ENCODE measurements at regions not wholly inside any gene's neighbourhood (a gene's known extent, or its start where the extent isn't known, plus 50 kb on each side); places are given as distances from the start of the nearest gene placed in this dataset.

DNA sequence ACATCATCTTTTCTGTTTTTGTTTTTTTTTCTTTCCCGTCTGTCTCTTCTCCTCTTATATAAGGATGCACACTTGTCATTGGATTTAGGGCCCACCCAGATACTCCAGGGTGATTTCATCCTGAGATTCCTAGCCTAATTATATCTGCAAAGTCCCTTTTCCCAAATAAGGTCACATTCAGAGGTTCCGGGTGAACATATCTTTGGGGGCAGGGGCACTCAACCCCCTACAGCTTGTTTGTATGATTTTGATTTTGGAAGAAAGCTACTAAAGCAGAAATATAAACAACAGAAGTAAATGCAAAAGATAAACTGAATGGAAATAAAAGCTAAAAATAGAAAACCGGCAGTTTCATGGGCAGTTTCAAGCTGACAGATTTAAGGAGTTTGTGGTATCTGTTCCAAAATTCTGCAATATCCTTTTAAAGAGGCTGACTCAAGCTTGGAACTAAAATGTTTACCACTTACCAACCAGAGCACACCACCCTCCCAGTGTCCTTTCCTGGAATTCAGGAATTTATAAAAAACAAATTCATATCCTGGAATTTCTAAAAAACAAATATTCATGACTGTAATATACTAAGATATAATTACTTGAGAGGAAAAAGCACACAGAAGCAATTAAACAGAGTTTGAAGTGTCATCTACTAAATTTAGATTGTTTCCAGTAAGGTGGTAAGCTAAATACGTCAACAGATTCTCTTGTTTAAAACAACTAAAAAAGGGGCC is 100.0 kb upstream of the CARMIL1 start:
- no peak overlapping the region for H3K4me3 ChIP-seq (ENCODE audit: extremely low read depth, insufficient read depth, low read length, poor library complexity, severe bottlenecking)
- no peaks in the 10 kb centered on the region for H3K36me3 ChIP-seq (ENCODE audit: control insufficient read depth, insufficient read depth, low read length)
- H3K4me1 ChIP-seq (ENCODE audit: control insufficient read depth, insufficient read depth, low read length, poor library complexity, severe bottlenecking) = peaks cover 17% of the 10 kb centered on the region
- no peaks in the 10 kb centered on the region for H3K9me3 ChIP-seq (ENCODE audit: control insufficient read depth, low read length)
- WGBS, 2 experiments (ENCODE audit: insufficient coverage in 2 of 2) = 70 to 72% methylated on average over 2 of the region's 4 CpGs
- no peak overlapping the region for H3K27ac ChIP-seq (ENCODE audit: low read depth, low read length, severe bottlenecking)

DNA sequence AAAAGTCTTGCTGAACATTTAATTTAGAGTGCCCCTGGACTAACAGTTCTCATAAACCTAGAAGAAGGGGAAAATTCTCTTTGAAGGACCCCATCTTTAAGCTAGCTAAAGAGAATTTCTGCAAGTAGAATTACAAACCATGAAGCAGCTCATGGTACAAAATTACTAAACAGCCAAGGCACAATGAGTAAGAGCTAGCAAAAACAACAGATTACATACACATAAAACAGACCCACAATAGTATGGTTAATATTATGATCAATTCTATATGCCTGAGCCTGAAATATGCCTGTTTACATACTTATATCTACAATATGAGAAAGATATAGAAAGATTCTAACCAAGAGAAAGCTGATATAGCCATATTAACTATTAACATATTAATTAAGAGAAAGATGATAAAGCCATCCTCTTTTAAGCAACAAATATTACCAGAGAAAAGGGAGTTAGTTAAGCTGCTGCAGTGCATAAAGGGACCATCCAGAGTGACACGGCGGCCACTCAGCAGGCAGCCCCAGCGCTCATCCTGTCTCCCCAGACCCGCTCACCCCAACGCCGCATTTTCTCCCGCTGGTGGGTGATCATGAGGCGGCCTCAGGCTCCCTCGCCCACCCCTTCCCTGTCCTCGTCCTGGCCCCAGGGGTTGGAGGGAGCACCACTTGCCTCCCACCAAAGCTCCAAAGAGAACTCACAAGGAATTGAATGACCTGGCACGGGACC is 98.4 kb upstream of the CARMIL1 start:
- WGBS, 2 experiments (ENCODE audit: insufficient coverage in 2 of 2) = 87 to 93% methylated on average over 8 to 9 of the region's 11 CpGs
- Histone ChIP-seq H3K36me3 (ENCODE audit: control insufficient read depth, insufficient read depth, low read length) (no peaks in the 10 kb centered on the region), H3K27ac (ENCODE audit: low read depth, low read length, severe bottlenecking) (no peak overlapping the region), H3K4me3 (ENCODE audit: extremely low read depth, insufficient read depth, low read length, poor library complexity, severe bottlenecking) (no peak overlapping the region), H3K9me3 (ENCODE audit: control insufficient read depth, low read length) (no peaks in the 10 kb centered on the region), H3K4me1 (ENCODE audit: control insufficient read depth, insufficient read depth, low read length, poor library complexity, severe bottlenecking) (peaks cover 3% of the 10 kb centered on the region)

DNA sequence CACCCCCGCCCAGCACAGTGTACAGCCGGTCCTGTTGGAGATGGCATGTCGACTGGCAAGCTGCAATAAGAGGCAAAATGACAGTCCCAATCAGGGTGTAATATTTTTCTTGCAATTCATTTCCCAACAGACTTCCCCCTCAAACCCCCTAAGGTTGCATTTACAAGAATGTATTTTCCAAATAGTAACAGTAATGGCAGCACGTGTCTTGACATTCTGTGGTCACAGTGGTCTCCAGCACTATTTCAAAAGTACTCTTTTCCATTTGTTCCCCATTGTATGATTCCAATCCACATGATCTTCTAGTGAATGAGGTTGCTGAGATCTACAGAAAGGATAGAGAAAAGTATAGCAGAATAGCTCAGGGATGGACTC is 97.8 kb upstream of the CARMIL1 start:
- peaks cover 3% of the 10 kb centered on the region for H3K4me1 ChIP-seq (ENCODE audit: control insufficient read depth, insufficient read depth, low read length, poor library complexity, severe bottlenecking)
- no peak overlapping the region for H3K4me3 ChIP-seq (ENCODE audit: extremely low read depth, insufficient read depth, low read length, poor library complexity, severe bottlenecking)
- no peaks in the 10 kb centered on the region for H3K36me3 ChIP-seq (ENCODE audit: control insufficient read depth, insufficient read depth, low read length)
- 100% methylated on average over 3 of the region's 4 CpGs; no CpG with 5 or more reads in 1 of the 2 experiments for WGBS, 2 experiments (ENCODE audit: insufficient coverage in 2 of 2)
- no peaks in the 10 kb centered on the region for H3K9me3 ChIP-seq (ENCODE audit: control insufficient read depth, low read length)
- no peak overlapping the region for H3K27ac ChIP-seq (ENCODE audit: low read depth, low read length, severe bottlenecking)

DNA sequence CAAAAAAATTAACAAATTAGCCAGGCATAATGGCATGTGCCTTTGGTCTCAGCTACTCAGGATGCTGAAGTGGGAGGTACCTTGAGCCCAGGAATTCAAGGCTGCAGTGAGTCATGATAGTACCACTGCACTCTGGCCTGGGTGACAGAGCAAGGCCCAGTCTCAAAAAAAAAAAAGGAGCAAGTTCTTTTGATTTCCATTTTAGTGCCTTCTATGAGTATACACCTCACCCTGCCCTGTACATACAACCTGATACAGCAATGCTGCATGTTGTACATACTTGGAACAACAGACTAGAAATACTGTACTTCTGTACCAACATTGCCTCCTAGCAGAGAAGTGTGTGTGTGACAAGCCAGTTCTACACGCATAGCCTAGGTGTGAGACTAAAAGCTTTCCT is 97.3 kb upstream of the CARMIL1 start:
- Histone ChIP-seq H3K4me1 (ENCODE audit: control insufficient read depth, insufficient read depth, low read length, poor library complexity, severe bottlenecking) (peaks cover 3% of the 10 kb centered on the region), H3K27ac (ENCODE audit: low read depth, low read length, severe bottlenecking) (no peak overlapping the region), H3K4me3 (ENCODE audit: extremely low read depth, insufficient read depth, low read length, poor library complexity, severe bottlenecking) (no peak overlapping the region), H3K36me3 (ENCODE audit: control insufficient read depth, insufficient read depth, low read length) (no peaks in the 10 kb centered on the region), H3K9me3 (ENCODE audit: control insufficient read depth, low read length) (no peaks in the 10 kb centered on the region)
- 80 to 100% methylated on average over 1 of the region's 1 CpG for WGBS, 2 experiments (ENCODE audit: insufficient coverage in 2 of 2)

DNA sequence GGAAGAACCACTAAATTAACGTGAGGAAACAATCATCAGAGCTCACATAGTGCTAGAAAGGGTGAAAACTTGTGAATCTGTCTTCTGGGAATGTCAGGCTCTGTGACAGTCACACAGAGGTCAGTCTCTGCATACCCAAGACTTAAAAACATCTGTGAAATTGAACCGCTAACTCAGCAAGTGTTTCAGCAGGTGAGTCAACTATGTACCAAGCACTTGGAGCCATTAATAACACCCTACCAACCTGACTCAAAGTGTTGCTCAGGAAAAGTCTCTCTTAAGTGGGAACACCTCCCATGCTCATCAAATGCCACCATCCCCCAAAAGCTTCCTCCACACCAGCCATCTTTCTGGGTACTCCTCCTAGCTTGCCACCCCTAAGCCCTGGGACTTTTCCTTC is 92.3 kb upstream of the CARMIL1 start:
- no peak overlapping the region for H3K4me3 ChIP-seq (ENCODE audit: extremely low read depth, insufficient read depth, low read length, poor library complexity, severe bottlenecking)
- H3K36me3 ChIP-seq (ENCODE audit: control insufficient read depth, insufficient read depth, low read length) = no peaks in the 10 kb centered on the region
- H3K9me3 ChIP-seq (ENCODE audit: control insufficient read depth, low read length) = no peaks in the 10 kb centered on the region
- no peaks in the 10 kb centered on the region for H3K4me1 ChIP-seq (ENCODE audit: control insufficient read depth, insufficient read depth, low read length, poor library complexity, severe bottlenecking)
- H3K27ac ChIP-seq (ENCODE audit: low read depth, low read length, severe bottlenecking) = no peak overlapping the region
- 77 to 96% methylated on average over 2 of the region's 2 CpGs for WGBS, 2 experiments (ENCODE audit: insufficient coverage in 2 of 2)

DNA sequence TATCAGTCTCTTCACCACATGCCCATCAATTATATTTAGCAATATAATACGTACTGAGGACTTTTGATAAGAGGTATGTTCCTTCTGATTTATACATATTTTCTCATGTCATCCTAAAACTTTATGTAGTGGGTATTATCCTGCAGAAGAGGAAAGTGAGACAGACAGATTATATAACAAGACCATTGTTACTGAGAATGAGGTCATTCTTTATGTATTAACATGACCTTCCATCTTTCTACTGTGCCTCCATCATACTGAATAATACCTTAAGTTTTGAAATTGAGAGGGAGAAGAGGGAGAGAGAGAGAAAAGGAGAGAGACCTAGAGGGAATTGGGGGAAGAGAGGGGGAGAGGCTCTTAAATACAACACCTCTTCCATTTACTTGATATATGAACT is 90.9 kb upstream of the CARMIL1 start:
- H3K4me1 ChIP-seq (ENCODE audit: control insufficient read depth, insufficient read depth, low read length, poor library complexity, severe bottlenecking) = peaks cover 6% of the 10 kb centered on the region
- no peaks in the 10 kb centered on the region for H3K9me3 ChIP-seq (ENCODE audit: control insufficient read depth, low read length)
- no peak overlapping the region for H3K4me3 ChIP-seq (ENCODE audit: extremely low read depth, insufficient read depth, low read length, poor library complexity, severe bottlenecking)
- H3K27ac ChIP-seq (ENCODE audit: low read depth, low read length, severe bottlenecking) = no peak overlapping the region
- no peaks in the 10 kb centered on the region for H3K36me3 ChIP-seq (ENCODE audit: control insufficient read depth, insufficient read depth, low read length)
- no CpG with 5 or more reads among the region's 1 CpG for WGBS, 2 experiments (ENCODE audit: insufficient coverage in 2 of 2)

DNA sequence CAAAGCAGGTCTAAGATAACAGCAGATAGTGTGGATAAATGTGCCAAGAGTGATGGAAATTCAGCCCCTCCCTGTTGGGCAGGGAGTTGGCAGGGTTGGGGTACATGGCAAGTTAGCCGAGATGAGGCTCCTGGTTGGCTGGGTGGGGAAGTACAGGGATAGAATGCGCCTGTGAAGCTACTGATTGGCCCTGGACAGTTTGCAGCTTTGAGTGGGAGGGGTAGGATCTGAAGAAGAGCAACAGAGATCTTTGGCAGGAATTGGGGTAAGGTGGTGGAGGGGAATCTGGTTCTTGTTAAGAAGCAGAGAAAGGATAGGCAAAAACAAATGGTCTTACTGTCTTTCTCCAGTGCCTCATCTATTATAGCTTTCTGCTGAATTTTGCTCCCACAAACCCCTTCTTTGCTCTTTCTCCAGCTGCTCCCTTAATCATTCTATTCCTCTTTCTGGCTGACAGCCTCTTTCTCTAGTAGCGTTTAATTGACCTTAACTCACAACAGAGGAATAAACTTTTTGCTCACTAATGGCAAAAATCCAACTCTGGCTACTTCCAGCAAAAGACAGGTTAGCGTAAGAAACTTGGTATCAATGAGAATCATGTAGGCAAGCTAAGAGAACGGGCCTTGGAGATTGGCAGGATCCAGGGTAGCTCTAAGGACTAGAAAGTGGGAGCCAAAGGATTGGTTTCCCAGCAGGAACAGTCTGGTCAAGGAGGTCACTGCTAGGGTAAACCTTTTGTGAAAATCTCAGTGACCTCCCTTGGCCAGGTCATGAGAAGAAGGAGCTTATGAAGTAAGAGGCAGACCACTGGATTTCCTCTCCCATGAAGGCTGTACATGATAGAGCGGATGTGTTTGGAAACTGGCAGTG is 86.3 kb upstream of the CARMIL1 start:
- 96% methylated on average over 4 to 5 of the region's 6 CpGs for WGBS, 2 experiments (ENCODE audit: insufficient coverage in 2 of 2)
- H3K27ac ChIP-seq (ENCODE audit: low read depth, low read length, severe bottlenecking) = no peak overlapping the region
- no peak overlapping the region for H3K4me3 ChIP-seq (ENCODE audit: extremely low read depth, insufficient read depth, low read length, poor library complexity, severe bottlenecking)
- H3K9me3 ChIP-seq (ENCODE audit: control insufficient read depth, low read length) = no peaks in the 10 kb centered on the region
- H3K4me1 ChIP-seq (ENCODE audit: control insufficient read depth, insufficient read depth, low read length, poor library complexity, severe bottlenecking) = peaks cover 11% of the 10 kb centered on the region
- no peaks in the 10 kb centered on the region for H3K36me3 ChIP-seq (ENCODE audit: control insufficient read depth, insufficient read depth, low read length)

DNA sequence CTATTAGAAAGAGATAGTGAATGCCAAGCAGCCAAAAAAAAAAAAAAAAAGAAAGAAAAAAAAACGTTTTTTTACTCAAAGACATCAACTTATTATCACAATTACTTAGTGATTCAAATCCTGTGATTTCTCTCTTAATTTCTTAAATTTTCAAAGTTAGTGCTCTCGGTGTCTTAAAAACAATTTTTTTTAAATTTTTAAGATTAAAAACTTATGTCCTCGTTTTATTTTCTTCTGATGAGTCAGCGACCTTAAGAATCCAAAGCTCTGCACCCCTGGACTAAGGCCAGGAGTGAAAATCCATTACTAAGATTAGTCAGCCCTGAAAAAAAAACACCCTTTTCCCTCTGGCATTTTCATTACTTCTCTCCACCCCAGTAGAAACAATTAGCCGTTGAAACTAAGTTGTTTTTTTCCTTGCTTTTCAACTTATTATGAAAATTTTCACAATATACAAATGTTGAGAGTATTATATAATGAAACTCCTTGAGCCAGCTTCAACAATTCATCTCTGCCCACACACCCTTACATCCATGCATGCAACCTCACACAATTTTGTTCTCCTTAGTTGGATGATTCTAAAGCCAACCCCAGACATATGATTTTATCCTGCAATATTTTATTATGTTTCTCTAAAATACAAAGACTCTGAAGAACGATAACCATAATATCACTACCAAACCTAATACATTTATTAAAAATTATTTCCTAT is 85.6 kb upstream of the CARMIL1 start:
- Histone ChIP-seq H3K9me3 (ENCODE audit: control insufficient read depth, low read length) (no peaks in the 10 kb centered on the region), H3K4me3 (ENCODE audit: extremely low read depth, insufficient read depth, low read length, poor library complexity, severe bottlenecking) (no peak overlapping the region), H3K27ac (ENCODE audit: low read depth, low read length, severe bottlenecking) (no peak overlapping the region), H3K4me1 (ENCODE audit: control insufficient read depth, insufficient read depth, low read length, poor library complexity, severe bottlenecking) (peaks cover 11% of the 10 kb centered on the region), H3K36me3 (ENCODE audit: control insufficient read depth, insufficient read depth, low read length) (no peaks in the 10 kb centered on the region)
- 73 to 89% methylated on average over 2 of the region's 6 CpGs for WGBS, 2 experiments (ENCODE audit: insufficient coverage in 2 of 2)

DNA sequence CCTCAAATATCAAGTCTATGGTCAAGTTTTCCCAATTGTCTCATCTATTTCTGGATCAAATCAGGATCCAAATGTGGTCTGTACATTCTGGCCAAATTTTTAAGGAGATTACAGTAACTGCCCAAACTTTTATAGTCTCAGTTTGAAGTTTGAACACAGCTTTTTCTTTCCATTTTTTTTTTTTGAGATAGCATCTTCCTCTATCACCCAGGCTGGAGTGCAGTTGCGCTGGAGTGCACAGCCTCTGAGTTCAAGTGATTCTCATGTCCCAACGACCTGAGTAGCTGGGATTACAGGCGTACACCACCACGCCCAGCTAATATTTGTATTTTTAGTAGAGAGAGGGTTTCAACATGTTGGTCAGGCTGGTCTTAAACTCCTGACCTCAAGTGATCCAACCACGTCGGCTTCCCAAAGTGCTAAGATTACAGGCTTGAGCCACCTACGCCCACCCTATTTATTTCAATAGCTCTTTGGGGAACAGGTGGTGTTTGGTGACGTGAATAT is 84.9 kb upstream of the CARMIL1 start:
- Histone ChIP-seq H3K9me3 (ENCODE audit: control insufficient read depth, low read length) (no peaks in the 10 kb centered on the region), H3K27ac (ENCODE audit: low read depth, low read length, severe bottlenecking) (no peak overlapping the region), H3K36me3 (ENCODE audit: control insufficient read depth, insufficient read depth, low read length) (no peaks in the 10 kb centered on the region), H3K4me1 (ENCODE audit: control insufficient read depth, insufficient read depth, low read length, poor library complexity, severe bottlenecking) (peaks cover 11% of the 10 kb centered on the region), H3K4me3 (ENCODE audit: extremely low read depth, insufficient read depth, low read length, poor library complexity, severe bottlenecking) (no peak overlapping the region)
- 81 to 100% methylated on average over 3 to 5 of the region's 8 CpGs for WGBS, 2 experiments (ENCODE audit: insufficient coverage in 2 of 2)

DNA sequence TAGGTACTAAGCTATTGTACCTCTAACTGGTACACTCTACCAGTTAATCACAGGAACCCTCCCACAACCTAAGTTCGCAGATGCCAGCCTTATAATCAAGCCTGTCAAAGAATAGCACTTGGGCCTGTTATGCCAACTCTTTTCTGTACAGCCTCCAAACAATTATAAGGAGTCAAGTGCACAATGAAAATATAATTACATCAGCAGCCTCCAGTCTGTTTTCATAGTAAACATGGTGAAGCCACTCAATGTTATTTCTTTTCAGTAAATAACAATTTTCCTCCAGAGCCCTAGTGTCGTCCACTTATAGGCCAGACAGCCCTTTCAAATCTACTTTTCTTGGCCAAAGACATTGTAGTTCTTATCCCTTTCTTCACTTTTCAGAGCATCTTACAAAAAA is 82.7 kb upstream of the CARMIL1 start:
- Histone ChIP-seq H3K4me1 (ENCODE audit: control insufficient read depth, insufficient read depth, low read length, poor library complexity, severe bottlenecking) (peaks cover 11% of the 10 kb centered on the region), H3K36me3 (ENCODE audit: control insufficient read depth, insufficient read depth, low read length) (no peaks in the 10 kb centered on the region), H3K27ac (ENCODE audit: low read depth, low read length, severe bottlenecking) (no peak overlapping the region), H3K9me3 (ENCODE audit: control insufficient read depth, low read length) (no peaks in the 10 kb centered on the region), H3K4me3 (ENCODE audit: extremely low read depth, insufficient read depth, low read length, poor library complexity, severe bottlenecking) (no peak overlapping the region)
- 83% methylated on average over 2 of the region's 2 CpGs for WGBS, 2 experiments (ENCODE audit: insufficient coverage in 2 of 2)
